Breast epithelium (tissue), 4 donors: ENCODE measurements at regions not wholly inside any gene's neighbourhood (a gene's known extent, or its start where the extent isn't known, plus 50 kb on each side); places are given as distances from the start of the nearest gene placed in this dataset.
"Not testable (repeated sequence)": the region's sequence is repeated elsewhere in the genome, so short reads cannot be mapped to it uniquely, and the experiment has no call there.

Experiments used
- DNase-seq, 2 donors: peaks; one replicate each; pipeline ENCODE4 v3.0.0-alpha.2; 2019; ENCODE audit warnings: low spot score in 2 of 2
- H3K27ac ChIP-seq, 2 donors: fragments of 200-600 bp; sonication (generic) in 1 of 2; one replicate each; pipeline ENCODE4 v1.5.1; 2016 to 2019; ENCODE audit warnings: mild to moderate bottlenecking in 1 of 2
- H3K27me3 ChIP-seq, 2 donors: fragments of 200-600 bp; sonication (generic) in 1 of 2; one replicate each; pipeline versions ENCODE4 v1.5.1 to v1.6.0; 2017 to 2019; ENCODE audit warnings: control low read depth in 1 of 2, mild to moderate bottlenecking in 1 of 2
- H3K36me3 ChIP-seq: fragments of 200-600 bp; one replicate; pipeline ENCODE4 v1.5.1; 2019
- H3K4me1 ChIP-seq, 2 donors: fragments of 200-600 bp; sonication (generic); one replicate each; pipeline ENCODE4 v1.5.1; 2016 to 2019; ENCODE audit warnings: control low read depth in 1 of 2
- H3K4me3 ChIP-seq, 3 donors: fragments of 200-600 bp; sonication (generic); 1 replicate in 2 of 3; 2 replicates in 1 of 3; pipeline ENCODE4 v1.5.1; 2016 to 2019; ENCODE audit warnings: mild to moderate bottlenecking in 3 of 3, moderate library complexity in 2 of 3
- H3K9me3 ChIP-seq, 2 donors: fragments of 200-600 bp; sonication (generic) in 1 of 2; one replicate each; pipeline ENCODE4 v1.5.1; 2016 to 2019; ENCODE audit warnings: control low read depth in 1 of 2
- POLR2A ChIP-seq: fragments of 450-650 bp; IDR thresholded peaks from one replicate; pipeline ENCODE4 v1.6.1; 2016; ENCODE audit warnings: antibody characterized with exemption, mild to moderate bottlenecking, moderate library complexity
- POLR2AphosphoS5 ChIP-seq, 3 donors: sonication (generic); formaldehyde crosslinking; IDR thresholded peaks; one replicate each; pipeline ENCODE4 v1.6.1; 2017; ENCODE audit warnings: antibody characterized with exemption in 3 of 3
- intact Hi-C: fragments of 100-400 bp; cut with DNase I; formaldehyde crosslinking; loops from one replicate; pipeline ENCODE4 v1.15.1; 2023; ENCODE audit warnings: low total_unique reads
- TF ChIP-seq, protein P1 (sequence below), 3 donors: fragments of 450-650 bp; IDR thresholded peaks; one replicate each; pipeline ENCODE4 v1.5.1; 2016 to 2017; ENCODE audit warnings: antibody characterized with exemption in 3 of 3, mild to moderate bottlenecking in 3 of 3, moderate library complexity in 3 of 3

DNA sequence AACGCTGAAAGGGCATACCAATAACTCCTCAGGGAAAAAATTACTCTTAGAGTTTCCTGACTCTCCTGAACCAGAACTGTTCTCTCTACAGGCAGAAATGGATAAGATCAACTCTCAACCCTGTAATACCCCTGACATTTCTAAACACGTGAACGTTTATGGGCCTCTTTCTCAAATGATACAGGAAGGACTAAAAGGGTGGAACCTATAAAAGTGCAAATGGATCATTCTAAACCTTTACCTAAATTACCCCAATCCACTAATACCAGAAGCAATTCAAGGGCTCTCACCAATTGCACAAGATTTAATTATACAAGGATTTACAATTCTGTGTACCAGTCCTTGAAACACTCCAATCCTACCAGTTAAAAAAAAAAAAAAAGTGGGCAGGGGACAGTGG lies 98.0 kb upstream of the FAM174B start:
- Histone ChIP-seq H3K4me1 (no peaks in the 10 kb centered on the region), H3K27ac (no peak overlapping the region), H3K27me3 (no peaks in the 10 kb centered on the region), H3K4me3 (no peak overlapping the region), H3K36me3 (no peaks in the 10 kb centered on the region), H3K9me3 (no peaks in the 10 kb centered on the region)
- no peak for DNase-seq
- intact Hi-C loops = no loop called here
- no peak for TF ChIP-seq POLR2A
- TF ChIP-seq, protein P1, sequence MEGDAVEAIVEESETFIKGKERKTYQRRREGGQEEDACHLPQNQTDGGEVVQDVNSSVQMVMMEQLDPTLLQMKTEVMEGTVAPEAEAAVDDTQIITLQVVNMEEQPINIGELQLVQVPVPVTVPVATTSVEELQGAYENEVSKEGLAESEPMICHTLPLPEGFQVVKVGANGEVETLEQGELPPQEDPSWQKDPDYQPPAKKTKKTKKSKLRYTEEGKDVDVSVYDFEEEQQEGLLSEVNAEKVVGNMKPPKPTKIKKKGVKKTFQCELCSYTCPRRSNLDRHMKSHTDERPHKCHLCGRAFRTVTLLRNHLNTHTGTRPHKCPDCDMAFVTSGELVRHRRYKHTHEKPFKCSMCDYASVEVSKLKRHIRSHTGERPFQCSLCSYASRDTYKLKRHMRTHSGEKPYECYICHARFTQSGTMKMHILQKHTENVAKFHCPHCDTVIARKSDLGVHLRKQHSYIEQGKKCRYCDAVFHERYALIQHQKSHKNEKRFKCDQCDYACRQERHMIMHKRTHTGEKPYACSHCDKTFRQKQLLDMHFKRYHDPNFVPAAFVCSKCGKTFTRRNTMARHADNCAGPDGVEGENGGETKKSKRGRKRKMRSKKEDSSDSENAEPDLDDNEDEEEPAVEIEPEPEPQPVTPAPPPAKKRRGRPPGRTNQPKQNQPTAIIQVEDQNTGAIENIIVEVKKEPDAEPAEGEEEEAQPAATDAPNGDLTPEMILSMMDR (IDR thresholded peaks at IDR 0.05) = no peak
- TF ChIP-seq POLR2AphosphoS5 (IDR thresholded peaks at IDR 0.05) = no peak

DNA sequence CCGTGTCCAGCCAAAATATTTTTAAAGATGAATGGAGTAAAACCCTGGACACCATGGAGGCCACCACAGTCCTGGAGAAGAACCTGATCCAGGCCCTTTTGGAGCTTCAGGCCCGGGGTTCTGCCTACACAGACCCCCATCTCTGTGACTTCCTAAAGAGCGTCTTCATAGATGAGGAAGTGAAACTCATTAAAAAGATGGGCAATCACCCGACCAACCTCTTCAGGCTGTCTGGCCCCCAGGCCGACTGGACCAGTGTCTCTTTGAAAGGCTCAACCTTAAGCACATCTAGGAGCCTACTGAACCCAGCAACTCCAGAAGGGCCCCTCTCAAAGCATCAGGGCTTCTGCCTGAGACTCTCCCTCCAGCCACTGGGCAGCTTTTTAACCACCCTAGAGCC lies 107.9 kb upstream of the FAM174B start:
- Histone ChIP-seq H3K9me3 (no peaks in the 10 kb centered on the region), H3K27me3 (no peaks in the 10 kb centered on the region), H3K4me1 (no peaks in the 10 kb centered on the region), H3K36me3 (no peaks in the 10 kb centered on the region), H3K4me3 (no peak overlapping the region), H3K27ac (no peak overlapping the region)
- intact Hi-C loops = no loop called here
- DNase-seq = no peak
- no peak for TF ChIP-seq POLR2AphosphoS5 (IDR thresholded peaks at IDR 0.05)
- TF ChIP-seq, protein P1 (IDR thresholded peaks at IDR 0.05) = no peak
- no peak for TF ChIP-seq POLR2A

DNA sequence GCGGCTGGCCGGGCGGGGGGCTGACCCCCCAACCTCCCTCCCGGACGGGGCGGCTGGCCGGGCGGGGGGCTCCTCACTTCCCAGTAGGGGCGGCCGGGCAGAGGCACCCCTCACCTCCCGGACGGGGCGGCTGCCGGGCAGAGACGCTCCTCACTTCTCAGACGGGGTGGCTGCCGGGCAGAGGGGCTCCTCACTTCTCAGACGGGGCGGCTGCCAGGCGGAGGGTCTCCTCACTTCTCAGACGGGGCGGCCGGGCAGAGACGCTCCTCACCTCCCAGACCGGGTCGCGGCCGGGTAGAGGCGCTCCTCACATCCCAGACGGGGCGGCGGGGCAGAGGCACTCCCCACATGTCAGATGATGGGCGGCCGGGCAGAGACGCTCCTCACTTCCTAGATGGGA lies 112.6 kb upstream of the FAM174B start:
- H3K4me3 ChIP-seq, intact Hi-C loops, H3K9me3 ChIP-seq, H3K4me1 ChIP-seq, DNase-seq, H3K36me3 ChIP-seq, H3K27ac ChIP-seq, H3K27me3 ChIP-seq: not testable (repeated sequence)

DNA sequence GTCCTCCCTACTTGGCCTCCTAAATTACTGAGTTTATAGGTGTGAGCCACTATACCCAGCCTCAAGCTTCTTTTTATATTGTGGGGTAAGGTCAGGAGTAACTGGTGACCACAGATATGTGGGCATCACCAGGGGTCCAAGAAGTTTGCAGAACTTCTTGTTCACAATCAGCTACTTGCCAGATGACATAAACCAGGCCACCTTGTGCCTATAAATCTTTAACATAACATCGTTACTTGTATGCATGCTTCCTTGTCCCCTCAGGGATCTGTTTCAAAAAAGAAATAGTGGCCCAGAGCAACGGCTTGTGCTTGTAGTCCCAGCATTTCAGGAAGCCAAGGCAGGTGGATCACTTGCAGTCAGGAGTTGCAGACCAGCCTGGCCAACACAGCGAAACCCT lies 115.1 kb upstream of the FAM174B start:
- H3K4me3 ChIP-seq = no peak overlapping the region
- TF ChIP-seq POLR2AphosphoS5 (IDR thresholded peaks at IDR 0.05) (no peak), POLR2A (no peak)
- TF ChIP-seq, protein P1 (IDR thresholded peaks at IDR 0.05) = no peak
- no peak for DNase-seq
- no peaks in the 10 kb centered on the region for H3K36me3 ChIP-seq
- no peaks in the 10 kb centered on the region for H3K27me3 ChIP-seq
- H3K9me3 ChIP-seq = no peaks in the 10 kb centered on the region
- intact Hi-C loops = no loop called here
- no peaks in the 10 kb centered on the region for H3K4me1 ChIP-seq
- H3K27ac ChIP-seq = no peak overlapping the region

DNA sequence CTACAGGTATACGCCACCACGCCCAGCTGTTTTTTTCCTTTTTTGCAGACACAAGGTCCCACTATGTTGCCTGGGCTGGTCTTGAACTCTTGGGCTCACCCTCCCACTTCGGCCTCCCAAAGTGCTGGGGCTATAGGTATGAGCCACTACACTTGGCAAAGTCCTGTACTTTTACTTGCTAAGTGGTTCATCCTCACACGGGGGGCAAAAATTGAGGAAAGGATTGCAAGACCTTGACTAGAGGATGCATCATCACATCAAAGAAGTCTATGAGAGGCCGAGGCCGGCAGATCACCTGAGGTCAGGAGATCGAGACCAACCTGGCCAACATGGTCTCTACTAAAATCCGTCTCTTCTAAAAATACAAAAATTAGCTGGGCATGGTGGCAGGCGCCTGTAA lies 116.5 kb upstream of the FAM174B start:
- intact Hi-C loops = no loop called here
- H3K36me3 ChIP-seq = no peaks in the 10 kb centered on the region
- no peaks in the 10 kb centered on the region for H3K4me1 ChIP-seq
- DNase-seq = no peak
- H3K9me3 ChIP-seq = no peaks in the 10 kb centered on the region
- H3K27me3 ChIP-seq = no peaks in the 10 kb centered on the region
- TF ChIP-seq POLR2AphosphoS5 (IDR thresholded peaks at IDR 0.05) = no peak
- H3K4me3 ChIP-seq = no peak overlapping the region
- H3K27ac ChIP-seq = no peak overlapping the region

DNA sequence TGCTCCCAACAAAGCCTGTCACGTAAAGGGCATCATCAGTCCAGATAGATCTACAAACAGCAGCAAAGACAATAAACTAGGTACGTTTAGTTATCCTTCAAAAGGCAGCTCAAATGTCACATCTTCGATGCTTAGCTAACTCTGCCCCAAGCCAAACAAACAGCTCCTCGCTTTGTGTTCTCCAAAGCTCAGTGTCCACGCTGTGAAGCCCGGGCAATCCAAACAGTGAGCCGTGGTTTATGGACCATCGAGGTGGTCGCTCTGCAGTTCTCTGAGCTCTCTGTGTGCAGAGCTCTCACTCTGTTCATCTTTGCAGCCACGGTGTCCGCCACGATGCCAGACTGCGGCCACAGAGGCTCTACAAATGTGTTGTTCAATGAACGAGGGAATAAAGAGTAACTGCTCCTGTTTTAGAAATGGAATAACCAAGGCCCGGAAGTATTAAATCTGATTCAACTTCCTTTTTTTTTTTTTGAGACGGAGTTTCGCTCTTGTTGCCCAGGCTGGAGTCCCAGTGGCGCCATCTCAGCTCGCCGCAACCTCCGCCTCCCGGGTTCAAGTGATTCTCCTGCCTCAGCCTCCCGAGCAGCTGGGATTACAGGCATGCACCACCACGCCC lies 117.2 kb upstream of the FAM174B start:
- Histone ChIP-seq H3K4me1 (no peaks in the 10 kb centered on the region), H3K36me3 (no peaks in the 10 kb centered on the region), H3K9me3 (no peaks in the 10 kb centered on the region), H3K27ac (no peak overlapping the region), H3K4me3 (no peak overlapping the region), H3K27me3 (no peaks in the 10 kb centered on the region)
- DNase-seq = no peak
- TF ChIP-seq POLR2AphosphoS5 (IDR thresholded peaks at IDR 0.05) (no peak), POLR2A (no peak)
- TF ChIP-seq, protein P1 (IDR thresholded peaks at IDR 0.05) = no peak
- intact Hi-C loops = no loop called here
